HepG2 (cell line): ENCODE measurements at regions not wholly inside any gene's neighbourhood (a gene's known extent, or its start where the extent isn't known, plus 50 kb on each side); places are given as distances from the start of the nearest gene placed in this dataset.

Experiments
- ATAC-seq: fragments of 200-7000 bp; cut with Tn5 transposase; 3 replicates; pipeline ENCODE4 v1.9.1; 2020; ENCODE audit warnings: mild to moderate bottlenecking, moderate library complexity
- BruUV-seq: library from RNA; stranded (reverse); fragments of 400-500 nt; replicated peaks from 2 replicates; lab custom pipeline; 2021; lab: Mats Ljungman, UMichigan
- CTCF ChIA-PET: fragments of 300-600 bp; formaldehyde crosslinking; extraction: SDS; loops from one replicate; lab custom pipeline; 2021; ENCODE audit warnings: low total read pairs, inconsistent platforms, low intra/inter-chr PET ratio; lab: Yijun Ruan, JAX
- POLR2A ChIA-PET: fragments of 350-600 bp; sonication (Branson Sonifier 250); formaldehyde crosslinking; loops from one replicate; lab custom pipeline; 2020; ENCODE audit warnings: antibody characterized with exemption, inconsistent platforms; lab: Yijun Ruan, JAX
- DNase-seq: peaks from one replicate; pipeline ENCODE4 v3.0.0-alpha.2; 2015; ENCODE audit warnings: low spot score
- FAIRE-seq: peaks from 3 replicates; lab custom pipeline; 2011; peaks lifted over from hg19 to GRCh38; lab: Jason Lieb, UNC
- H2AFZ ChIP-seq: one replicate; pipeline ENCODE4 v1.6.1; 2011; ENCODE audit warnings: low read length, inconsistent platforms
- H3K27ac ChIP-seq: fragments of 300-600 bp; 3 replicates; pipeline ENCODE4 v1.8.0; 2011; ENCODE audit warnings: mixed run types, mild to moderate bottlenecking, mixed read lengths, low read length, inconsistent platforms; ENCODE audit not compliant: insufficient read depth; ENCODE audit errors: extremely low read length
- H3K27me3 ChIP-seq, 2 experiments: fragments of 200-600 bp in 1 of 2; 2 replicates in 1 of 2; 3 replicates in 1 of 2; pipeline versions ENCODE4 v1.6.0 to v1.8.0; 2011; ENCODE audit warnings: low read length in 2 of 2, mild to moderate bottlenecking in 2 of 2, moderate library complexity in 2 of 2, inconsistent platforms in 1 of 2; ENCODE audit not compliant: insufficient read depth in 2 of 2, control insufficient read depth in 1 of 2
- H3K36me3 ChIP-seq, 2 experiments: fragments of 200-600 bp in 1 of 2; replicated peaks in 1 of 2; 2 replicates in 1 of 2; 3 replicates in 1 of 2; pipeline versions ENCODE4 v1.5.1 to v1.8.0; 2011; ENCODE audit warnings: low read length in 2 of 2, inconsistent platforms in 1 of 2; ENCODE audit not compliant: insufficient read depth in 2 of 2, control insufficient read depth in 1 of 2
- H3K4me1 ChIP-seq: 2 replicates; pipeline ENCODE4 v1.5.1; 2012; ENCODE audit warnings: low read length, inconsistent platforms; ENCODE audit not compliant: insufficient read depth
- H3K4me2 ChIP-seq: 2 replicates; pipeline ENCODE4 v1.6.0; 2011; ENCODE audit warnings: low read depth, low read length, inconsistent platforms
- H3K4me3 ChIP-seq, 3 experiments: fragments of 200-600 bp in 1 of 3; sonication (generic), shearing (Covaris generic) in 1 of 3; replicated peaks in 1 of 3; 2 replicates each; pipeline ENCODE4 v1.5.1; 2011 to 2016; ENCODE audit warnings: low read length in 3 of 3, inconsistent platforms in 2 of 3, low read depth in 2 of 3, mild to moderate bottlenecking in 2 of 3, control low read depth in 1 of 3, mixed read lengths in 1 of 3; ENCODE audit not compliant: insufficient read depth in 1 of 3
- H3K79me2 ChIP-seq: one replicate; pipeline ENCODE4 v1.6.1; 2011; ENCODE audit warnings: low read length, inconsistent platforms; ENCODE audit not compliant: insufficient read depth
- H3K9ac ChIP-seq: 2 replicates; pipeline ENCODE4 v1.6.0; 2011; ENCODE audit warnings: mild to moderate bottlenecking, low read depth, low read length, inconsistent platforms; ENCODE audit not compliant: insufficient read depth
- H3K9me3 ChIP-seq: 2 replicates; pipeline ENCODE4 v1.5.1; 2012; ENCODE audit warnings: mild to moderate bottlenecking, low read length
- H4K20me1 ChIP-seq: 2 replicates; pipeline ENCODE4 v1.6.0; 2011; ENCODE audit warnings: inconsistent platforms, mild to moderate bottlenecking, low read length, moderate library complexity; ENCODE audit not compliant: insufficient read depth
- FOXK2 ChIP-seq: fragments of 450-650 bp; IDR thresholded peaks from 2 replicates; pipeline ENCODE4 v1.6.1; 2016
- GTF3A ChIP-seq: sonication (generic); formaldehyde crosslinking; conservative IDR thresholded peaks from 2 replicates; pipeline ENCODE4 v1.4.0; 2020; ENCODE audit warnings: mild to moderate bottlenecking, missing genetic modification reagents
- HOXA5 ChIP-seq: sonication (generic); formaldehyde crosslinking; IDR thresholded peaks from 2 replicates; pipeline ENCODE4 v1.4.0; 2020; ENCODE audit warnings: missing genetic modification reagents
- MLLT10 ChIP-seq: sonication (generic); formaldehyde crosslinking; IDR thresholded peaks from 2 replicates; pipeline ENCODE4 v1.4.0; 2020; ENCODE audit warnings: missing genetic modification reagents
- PCBP1 ChIP-seq: fragments of 200-400 bp; formaldehyde crosslinking; IDR thresholded peaks from 2 replicates; pipeline ENCODE4 v1.6.1; 2017; ENCODE audit warnings: mild to moderate bottlenecking, low read depth, low read length, borderline replicate concordance
- REPIN1 ChIP-seq: sonication (generic); formaldehyde crosslinking; IDR thresholded peaks from 2 replicates; pipeline ENCODE4 v1.8.0; 2022; ENCODE audit warnings: missing genetic modification reagents, low read depth, mild to moderate bottlenecking, borderline replicate concordance
- SYNCRIP ChIP-seq: fragments of 200-400 bp; formaldehyde crosslinking; IDR thresholded peaks from 2 replicates; pipeline ENCODE4 v1.6.1; 2018; ENCODE audit warnings: mild to moderate bottlenecking, low read depth, low read length; ENCODE audit not compliant: insufficient read depth
- TBL1XR1 ChIP-seq: fragments of 150-350 bp; IDR thresholded peaks from 2 replicates; pipeline ENCODE4 v1.6.1; 2014; ENCODE audit warnings: borderline replicate concordance, low read length; ENCODE audit not compliant: partially characterized antibody
- TCF7 ChIP-seq: sonication (generic); IDR thresholded peaks from 2 replicates; pipeline ENCODE4 v1.6.1; 2016; ENCODE audit warnings: antibody characterized with exemption, low read depth
- THAP8 ChIP-seq: sonication (generic); formaldehyde crosslinking; IDR thresholded peaks from 2 replicates; pipeline ENCODE4 v1.5.1; 2020; ENCODE audit warnings: missing genetic modification reagents, mild to moderate bottlenecking, borderline replicate concordance
- YEATS2 ChIP-seq: sonication (generic); formaldehyde crosslinking; IDR thresholded peaks from 2 replicates; pipeline ENCODE4 v1.4.0; 2020; ENCODE audit warnings: missing genetic modification reagents, borderline replicate concordance
- ZKSCAN8 ChIP-seq: IDR thresholded peaks from 2 replicates; pipeline ENCODE4 v1.6.1; 2016; ENCODE audit warnings: borderline replicate concordance, missing genetic modification reagents, missing compliant biosample characterization
- ZNF230 ChIP-seq: sonication (generic); formaldehyde crosslinking; IDR thresholded peaks from 2 replicates; pipeline ENCODE4 v1.4.0; 2020; ENCODE audit warnings: mild to moderate bottlenecking, missing genetic modification reagents
- ZNF282 ChIP-seq: fragments of 450-650 bp; IDR thresholded peaks from 2 replicates; pipeline ENCODE4 v1.6.1; 2018; ENCODE audit not compliant: partially characterized antibody
- ZNF329 ChIP-seq: sonication (generic); formaldehyde crosslinking; IDR thresholded peaks from 2 replicates; pipeline ENCODE4 v1.9.0; 2021; ENCODE audit warnings: low read depth, mild to moderate bottlenecking, missing genetic modification reagents
- ZNF629 ChIP-seq: sonication (generic); formaldehyde crosslinking; conservative IDR thresholded peaks from 2 replicates; pipeline ENCODE4 v1.5.0; 2020; ENCODE audit warnings: missing genetic modification reagents
- WGBS: methylation state at CpG from one replicate; pipeline ENCODE4 v1.1.6; 2017; ENCODE audit warnings: low lambda C conversion rate; 5-methylcytosine and 5-hydroxymethylcytosine counted together
- in situ Hi-C: cut with HindIII; loops from 2 replicates; pipeline ENCODE4 v1.10.0; 2017; ENCODE audit warnings: low pct_unique_long_range_greater_than_20kb; ENCODE audit not compliant: extremely low pct_ligation_motif_present
- intact Hi-C: fragments of 100-400 bp; cut with micrococcal nuclease; formaldehyde crosslinking; loops from one replicate; pipeline ENCODE4 v1.10.0; 2022; ENCODE audit not compliant: unreplicated experiment

- H3K9ac ChIP-seq: no peak overlapping the region
- no peaks in the 10 kb centered on the region for H3K9me3 ChIP-seq
- TF ChIP-seq MLLT10 (CRISPR knock-in tag) (no peak), THAP8 (CRISPR knock-in tag) (no peak), REPIN1 (CRISPR knock-in tag) (no peak), YEATS2 (CRISPR knock-in tag) (no peak), PCBP1 (no peak), TBL1XR1 (no peak), ZNF629 (CRISPR knock-in tag) (no peak), ZNF230 (CRISPR knock-in tag) (no peak), SYNCRIP (no peak), TCF7 (no peak), ZKSCAN8 (CRISPR knock-in tag) (no peak), ZNF329 (no peak), GTF3A (CRISPR knock-in tag) (no peak), HOXA5 (no peak), FOXK2 (no peak), ZNF282 (no peak)
- H3K4me1 ChIP-seq: 0 out of 2 replicates have a peak, but pooled peaks cover 5% of the 10 kb centered on the region
- in situ Hi-C loops: no loop called here
- H3K4me3 ChIP-seq: no peak overlapping the region
- H3K36me3 ChIP-seq: no peaks in the 10 kb centered on the region; a peak in 1 of 5 replicates
- ATAC-seq (no peak), DNase-seq (no peak), FAIRE-seq (no peak)
- no peaks in the 10 kb centered on the region for H3K27me3 ChIP-seq
- no TSS peak for BruUV-seq
- no peaks in the 10 kb centered on the region for H3K79me2 ChIP-seq
- POLR2A ChIA-PET: no interaction called here
- H3K27ac ChIP-seq: no peak overlapping the region
- CTCF ChIA-PET: no interaction called here
- H3K4me2 ChIP-seq: no peak overlapping the region
- no peaks in the 10 kb centered on the region for H4K20me1 ChIP-seq
- 25% methylated on average over 3 of the region's 3 CpGs for WGBS
- no peak overlapping the region for H2AFZ ChIP-seq
- intact Hi-C loops: no loop called here
Measured at GRCh38 chr2:144240656-144241339, 279.1 kb downstream of the ZEB2 start.
